HG03025 (cell line): ENCODE measurements at regions not wholly inside any gene's neighbourhood (a gene's known extent, or its start where the extent isn't known, plus 50 kb on each side); places are given as distances from the start of the nearest gene placed in this dataset.
A peak's percentile ranks its signal among the peaks of the same experiment; 100 is the strongest.

Source experiments
- ATAC-seq: cut with Tn5 transposase; IDR thresholded peaks from one replicate; pipeline ENCODE4 v1.9.1; 2021; ENCODE audit warnings: mild to moderate bottlenecking, moderate library complexity; ENCODE audit not compliant: unreplicated experiment, low FRiP score

- ATAC-seq, result no peak
These were observed 135.2 kb upstream of the RBMS1 start for GRCh38 chr2:160628811-160629210.

GRCh38 chr2:160630801-160631590, 137.4 kb upstream of the RBMS1 start:
- ATAC-seq, result no peak

- ATAC-seq, result no peak
These were observed 138.7 kb upstream of the RBMS1 start for GRCh38 chr2:160632084-160632975.

GRCh38 chr2:160634436-160634835, 140.8 kb upstream of the RBMS1 start:
- ATAC-seq, result no peak

GRCh38 chr2:160635488-160635887, 141.9 kb upstream of the RBMS1 start:
- ATAC-seq, result no peak

GRCh38 chr2:160639472-160639871, 145.9 kb upstream of the RBMS1 start:
- no peak for ATAC-seq

- no peak for ATAC-seq
These were observed 153.3 kb upstream of the RBMS1 start for GRCh38 chr2:160646684-160647444.

- no peak for ATAC-seq
These were observed 154.5 kb upstream of the RBMS1 start for GRCh38 chr2:160647967-160648685.

- ATAC-seq, result no peak
These were observed 156.1 kb upstream of the RBMS1 start for GRCh38 chr2:160649698-160650097.

- no peak for ATAC-seq
These were observed 156.8 kb upstream of the RBMS1 start for GRCh38 chr2:160650196-160651118.

GRCh38 chr2:160651416-160652200, 158.0 kb upstream of the RBMS1 start:
- no peak for ATAC-seq

GRCh38 chr2:160652236-160652635, 158.6 kb upstream of the RBMS1 start:
- no peak for ATAC-seq

GRCh38 chr2:160657196-160657595, 163.6 kb upstream of the RBMS1 start:
- no peak for ATAC-seq

GRCh38 chr2:160658851-160659250, 165.2 kb upstream of the RBMS1 start:
- no peak for ATAC-seq

- ATAC-seq, result no peak
These were observed 167.1 kb upstream of the RBMS1 start for GRCh38 chr2:160660741-160661140.

GRCh38 chr2:160664603-160665140, 171.1 kb upstream of the RBMS1 start:
- no peak for ATAC-seq

- peak; percentile 67 for ATAC-seq
These were observed 172.8 kb upstream of the RBMS1 start for GRCh38 chr2:160666154-160667060.
